Osteocyte (in vitro differentiated cells): ENCODE measurements at regions not wholly inside any gene's neighbourhood (a gene's known extent, or its start where the extent isn't known, plus 50 kb on each side); places are given as distances from the start of the nearest gene placed in this dataset.

ENCODE experiments used
- DNase-seq: peaks from one replicate; pipeline ENCODE4 v3.0.0; 2021; ENCODE audit warnings: mixed read lengths; ENCODE audit not compliant: unreplicated experiment; ENCODE audit errors: extremely low spot score
- H3K27ac Mint-ChIP-seq: one replicate; pipeline ENCODE4 v1.8.0; 2021; ENCODE audit warnings: mild to moderate bottlenecking, mixed read lengths; ENCODE audit not compliant: unreplicated experiment
- H3K27me3 Mint-ChIP-seq: one replicate; pipeline ENCODE4 v1.8.0; 2021; ENCODE audit warnings: mixed read lengths; ENCODE audit not compliant: unreplicated experiment
- H3K36me3 Mint-ChIP-seq: one replicate; pipeline ENCODE4 v1.8.0; 2021; ENCODE audit warnings: mixed read lengths; ENCODE audit not compliant: unreplicated experiment
- H3K4me1 Mint-ChIP-seq: one replicate; pipeline ENCODE4 v1.8.0; 2021; ENCODE audit warnings: mixed read lengths; ENCODE audit not compliant: unreplicated experiment
- H3K4me3 Mint-ChIP-seq: one replicate; pipeline ENCODE4 v1.8.0; 2021; ENCODE audit warnings: mild to moderate bottlenecking, moderate library complexity, mixed read lengths; ENCODE audit not compliant: unreplicated experiment
- H3K9me3 Mint-ChIP-seq: one replicate; pipeline ENCODE4 v1.8.0; 2021; ENCODE audit warnings: mixed read lengths; ENCODE audit not compliant: unreplicated experiment
- CTCF ChIP-seq: fragments of 200-600 bp; sonication (generic); IDR thresholded peaks from 2 replicates; pipeline ENCODE4 v1.5.0; 2021; ENCODE audit warnings: antibody characterized with exemption, mild to moderate bottlenecking, moderate library complexity

- no peak for TF ChIP-seq CTCF
- no peaks in the 10 kb centered on the region for H3K36me3 Mint-ChIP-seq
- no peaks in the 10 kb centered on the region for H3K27me3 Mint-ChIP-seq
- peaks cover 18% of the 10 kb centered on the region for H3K9me3 Mint-ChIP-seq
- H3K4me1 Mint-ChIP-seq = no peaks in the 10 kb centered on the region
- H3K27ac Mint-ChIP-seq = no peak overlapping the region
- no peak overlapping the region for H3K4me3 Mint-ChIP-seq
- no peak for DNase-seq
Observed at GRCh38 chr2:103213028-103213542, 451.3 kb downstream of the TMEM182 start.

DNA sequence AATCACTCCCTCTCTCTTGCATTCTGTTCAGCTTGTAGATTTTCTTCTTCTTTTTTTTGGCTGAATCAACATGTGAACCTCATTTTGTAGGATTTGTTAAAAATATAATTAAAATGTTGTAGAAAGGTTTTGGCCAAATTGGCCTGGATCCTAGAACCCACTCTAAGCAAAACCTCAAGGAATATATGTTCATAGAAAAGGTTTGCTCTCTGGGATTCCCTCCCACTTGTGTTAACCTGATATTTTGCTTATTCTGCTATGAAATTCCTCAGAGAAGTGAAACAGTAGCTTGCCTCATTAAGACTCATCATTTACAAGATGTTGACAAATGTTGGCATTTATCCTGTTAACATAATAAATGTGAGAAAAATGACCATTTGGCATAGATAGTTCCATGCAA is 456.7 kb downstream of the TMEM182 start:
- no peaks in the 10 kb centered on the region for H3K4me1 Mint-ChIP-seq
- H3K4me3 Mint-ChIP-seq = no peak overlapping the region
- H3K36me3 Mint-ChIP-seq = no peaks in the 10 kb centered on the region
- no peak overlapping the region for H3K27ac Mint-ChIP-seq
- peaks cover 16% of the 10 kb centered on the region for H3K9me3 Mint-ChIP-seq
- no peaks in the 10 kb centered on the region for H3K27me3 Mint-ChIP-seq
- TF ChIP-seq CTCF = no peak
- no peak for DNase-seq

DNA sequence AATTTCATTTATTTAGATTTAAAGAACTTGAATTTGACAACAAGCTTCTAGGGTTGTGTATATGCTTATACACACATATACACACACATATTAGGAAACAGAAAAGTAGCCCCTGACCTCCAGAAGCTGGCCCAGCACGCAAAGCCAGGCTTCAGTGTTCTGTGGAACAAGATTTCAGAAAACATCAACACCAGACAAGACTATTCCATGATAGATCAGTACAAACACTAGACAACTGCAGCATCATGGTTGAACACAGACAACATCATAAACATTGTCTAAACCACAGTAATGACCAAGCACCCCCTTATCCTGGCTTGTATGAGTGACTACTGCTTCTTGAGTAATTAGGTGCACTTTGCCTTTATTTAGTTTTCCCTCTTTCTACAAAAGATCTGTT is 457.6 kb downstream of the TMEM182 start:
- no peak for TF ChIP-seq CTCF
- Mint-ChIP-seq H3K4me1 (no peaks in the 10 kb centered on the region), H3K27me3 (no peaks in the 10 kb centered on the region), H3K27ac (no peak overlapping the region), H3K9me3 (peaks cover 16% of the 10 kb centered on the region), H3K4me3 (no peak overlapping the region), H3K36me3 (no peaks in the 10 kb centered on the region)
- no peak for DNase-seq

- Mint-ChIP-seq H3K9me3 (peaks cover 4% of the 10 kb centered on the region), H3K27ac (no peak overlapping the region), H3K36me3 (no peaks in the 10 kb centered on the region), H3K4me1 (no peaks in the 10 kb centered on the region), H3K4me3 (no peak overlapping the region), H3K27me3 (no peaks in the 10 kb centered on the region)
- TF ChIP-seq CTCF = no peak
- no peak for DNase-seq
Observed at GRCh38 chr2:103222969-103223368, 461.1 kb downstream of the TMEM182 start.

DNA sequence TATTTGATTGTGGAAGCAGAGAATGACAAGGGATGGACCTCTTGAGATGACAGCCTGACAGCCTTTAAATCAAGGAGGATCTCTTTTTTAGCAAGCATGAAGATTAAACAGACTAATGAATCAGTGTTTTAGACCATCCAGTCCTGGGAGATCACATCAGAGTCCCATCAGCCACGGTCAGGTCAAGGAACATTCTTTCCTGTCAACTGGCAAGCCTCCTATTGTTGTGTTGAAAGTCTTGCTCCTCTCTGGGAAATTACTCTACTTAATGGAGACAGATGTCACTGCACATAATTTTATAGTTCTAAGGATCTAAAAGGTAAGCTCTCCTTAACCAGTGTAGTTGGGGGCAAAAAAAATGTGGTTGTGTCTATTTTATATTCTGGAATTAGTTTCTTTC is 469.0 kb downstream of the TMEM182 start:
- DNase-seq = no peak
- H3K4me1 Mint-ChIP-seq = no peaks in the 10 kb centered on the region
- no peak overlapping the region for H3K27ac Mint-ChIP-seq
- H3K9me3 Mint-ChIP-seq = no peaks in the 10 kb centered on the region
- no peak overlapping the region for H3K4me3 Mint-ChIP-seq
- no peaks in the 10 kb centered on the region for H3K36me3 Mint-ChIP-seq
- no peak for TF ChIP-seq CTCF
- H3K27me3 Mint-ChIP-seq = no peaks in the 10 kb centered on the region
